Activated B cell treated with CpG ODN at 0.5 μM for 24 hours (primary cell): ENCODE measurements at regions not wholly inside any gene's neighbourhood (a gene's known extent, or its start where the extent isn't known, plus 50 kb on each side); places are given as distances from the start of the nearest gene placed in this dataset.

Experiments
- ATAC-seq: fragments of 200-7000 bp; cut with Tn5 transposase; one replicate; pipeline ENCODE4 v1.10.0; 2021; ENCODE audit warnings: low read depth, mild to moderate bottlenecking, moderate library complexity
- CTCF ChIA-PET: fragments of 350-600 bp; sonication (Branson Sonifier 250); formaldehyde crosslinking; loops from one replicate; lab custom pipeline; 2021; ENCODE audit warnings: antibody characterized with exemption; lab: Charles Lee
- POLR2A ChIA-PET: fragments of 350-600 bp; sonication (Branson Sonifier 250); formaldehyde crosslinking; loops from one replicate; lab custom pipeline; 2021; ENCODE audit warnings: antibody characterized with exemption; lab: Charles Lee
- DNase-seq: peaks from one replicate; pipeline ENCODE4 v3.0.0; 2022
- H3K27ac Mint-ChIP-seq: one replicate; pipeline ENCODE4 v1.8.0; 2020; ENCODE audit warnings: mixed read lengths
- H3K27me3 Mint-ChIP-seq: one replicate; pipeline ENCODE4 v1.8.0; 2021; ENCODE audit warnings: mixed read lengths
- H3K36me3 Mint-ChIP-seq: one replicate; pipeline ENCODE4 v1.8.0; 2021; ENCODE audit warnings: low read depth, mixed read lengths
- H3K4me1 Mint-ChIP-seq: one replicate; pipeline ENCODE4 v1.8.0; 2021; ENCODE audit warnings: mixed read lengths
- H3K4me3 Mint-ChIP-seq: one replicate; pipeline ENCODE4 v1.8.0; 2020; ENCODE audit warnings: mild to moderate bottlenecking, mixed read lengths
- H3K9me3 Mint-ChIP-seq: one replicate; pipeline ENCODE4 v1.8.0; 2020; ENCODE audit warnings: mixed read lengths
- CTCF ChIP-seq: fragments of 200-600 bp; IDR thresholded peaks from one replicate; pipeline ENCODE4 v1.8.0; 2022; ENCODE audit warnings: antibody characterized with exemption, mild to moderate bottlenecking
- intact Hi-C: fragments of 100-400 bp; cut with micrococcal nuclease; formaldehyde crosslinking; loops from one replicate; pipeline ENCODE4 v1.15.1; 2024

- no peak overlapping the region for H3K4me3 Mint-ChIP-seq
- ChIA-PET CTCF (no interaction called here), POLR2A (no interaction called here)
- intact Hi-C loops: no loop called here
- no peak for TF ChIP-seq CTCF
- no peaks in the 10 kb centered on the region for H3K36me3 Mint-ChIP-seq
- no peaks in the 10 kb centered on the region for H3K27me3 Mint-ChIP-seq
- ATAC-seq (no peak), DNase-seq (no peak)
- H3K4me1 Mint-ChIP-seq: no peaks in the 10 kb centered on the region
- H3K9me3 Mint-ChIP-seq: peaks cover 2% of the 10 kb centered on the region
- H3K27ac Mint-ChIP-seq: no peak overlapping the region
Observed at GRCh38 chr10:33746186-33746585, 411.7 kb upstream of the NRP1 start.

- ChIA-PET POLR2A (no interaction called here), CTCF (no interaction called here)
- no peak for DNase-seq
- no peak overlapping the region for H3K4me3 Mint-ChIP-seq
- ATAC-seq: no peak
- peaks cover 5% of the 10 kb centered on the region for H3K9me3 Mint-ChIP-seq
- H3K27ac Mint-ChIP-seq: no peak overlapping the region
- no peaks in the 10 kb centered on the region for H3K4me1 Mint-ChIP-seq
- no peak for TF ChIP-seq CTCF
- no peaks in the 10 kb centered on the region for H3K27me3 Mint-ChIP-seq
- intact Hi-C loops: no loop called here
- no peaks in the 10 kb centered on the region for H3K36me3 Mint-ChIP-seq
Observed at GRCh38 chr10:33743429-33743857, 409.0 kb upstream of the NRP1 start.

GRCh38 chr10:33739031-33739430, 404.6 kb upstream of the NRP1 start:
- no peaks in the 10 kb centered on the region for H3K36me3 Mint-ChIP-seq
- H3K4me3 Mint-ChIP-seq: no peak overlapping the region
- peaks cover 5% of the 10 kb centered on the region for H3K9me3 Mint-ChIP-seq
- H3K27ac Mint-ChIP-seq: no peak overlapping the region
- DNase-seq (no peak), ATAC-seq (no peak)
- ChIA-PET CTCF (no interaction called here), POLR2A (no interaction called here)
- intact Hi-C loops: no loop called here
- H3K27me3 Mint-ChIP-seq: no peaks in the 10 kb centered on the region
- no peak for TF ChIP-seq CTCF
- no peaks in the 10 kb centered on the region for H3K4me1 Mint-ChIP-seq

- H3K36me3 Mint-ChIP-seq: no peaks in the 10 kb centered on the region
- ChIA-PET CTCF (no interaction called here), POLR2A (no interaction called here)
- intact Hi-C loops: no loop called here
- no peaks in the 10 kb centered on the region for H3K4me1 Mint-ChIP-seq
- DNase-seq (no peak), ATAC-seq (no peak)
- H3K27me3 Mint-ChIP-seq: no peaks in the 10 kb centered on the region
- no peaks in the 10 kb centered on the region for H3K9me3 Mint-ChIP-seq
- no peak overlapping the region for H3K27ac Mint-ChIP-seq
- no peak for TF ChIP-seq CTCF
- no peak overlapping the region for H3K4me3 Mint-ChIP-seq
Observed at GRCh38 chr10:33735464-33735923, 401.0 kb upstream of the NRP1 start.

GRCh38 chr10:33734393-33735155, 400.1 kb upstream of the NRP1 start:
- ATAC-seq (no peak), DNase-seq (no peak)
- no peak for TF ChIP-seq CTCF
- ChIA-PET POLR2A (no interaction called here), CTCF (no interaction called here)
- Mint-ChIP-seq H3K4me3 (no peak overlapping the region), H3K27me3 (no peaks in the 10 kb centered on the region), H3K36me3 (no peaks in the 10 kb centered on the region), H3K27ac (no peak overlapping the region), H3K4me1 (no peaks in the 10 kb centered on the region), H3K9me3 (no peaks in the 10 kb centered on the region)
- intact Hi-C loops: no loop called here
